ENCODE measurements at regions not wholly inside any gene's neighbourhood (a gene's known extent, or its start where the extent isn't known, plus 50 kb on each side); places are given as distances from the start of the nearest gene placed in this dataset.

- WGBS (ENCODE audit: insufficient coverage): 86% methylated on average over 9 of the region's 9 CpGs
- CTCF ChIA-PET: no interaction called here
- no peak overlapping the region for H2AFZ ChIP-seq (ENCODE audit: insufficient read depth, low read depth, low read length, poor library complexity, severe bottlenecking)
Observed at GRCh38 chr9:126031116-126031515, 283.9 kb downstream of the PBX3 start.

GRCh38 chr9:126032135-126032534 is 285.0 kb downstream of the PBX3 start:
- no peak for TF ChIP-seq EZH2 (IDR thresholded peaks at IDR 0.05; ENCODE audit: borderline replicate concordance, insufficient read depth, low read depth, low read length, poor library complexity, severe bottlenecking)
- TF ChIP-seq, protein P1, sequence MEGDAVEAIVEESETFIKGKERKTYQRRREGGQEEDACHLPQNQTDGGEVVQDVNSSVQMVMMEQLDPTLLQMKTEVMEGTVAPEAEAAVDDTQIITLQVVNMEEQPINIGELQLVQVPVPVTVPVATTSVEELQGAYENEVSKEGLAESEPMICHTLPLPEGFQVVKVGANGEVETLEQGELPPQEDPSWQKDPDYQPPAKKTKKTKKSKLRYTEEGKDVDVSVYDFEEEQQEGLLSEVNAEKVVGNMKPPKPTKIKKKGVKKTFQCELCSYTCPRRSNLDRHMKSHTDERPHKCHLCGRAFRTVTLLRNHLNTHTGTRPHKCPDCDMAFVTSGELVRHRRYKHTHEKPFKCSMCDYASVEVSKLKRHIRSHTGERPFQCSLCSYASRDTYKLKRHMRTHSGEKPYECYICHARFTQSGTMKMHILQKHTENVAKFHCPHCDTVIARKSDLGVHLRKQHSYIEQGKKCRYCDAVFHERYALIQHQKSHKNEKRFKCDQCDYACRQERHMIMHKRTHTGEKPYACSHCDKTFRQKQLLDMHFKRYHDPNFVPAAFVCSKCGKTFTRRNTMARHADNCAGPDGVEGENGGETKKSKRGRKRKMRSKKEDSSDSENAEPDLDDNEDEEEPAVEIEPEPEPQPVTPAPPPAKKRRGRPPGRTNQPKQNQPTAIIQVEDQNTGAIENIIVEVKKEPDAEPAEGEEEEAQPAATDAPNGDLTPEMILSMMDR (IDR thresholded peaks at IDR 0.05): no peak
- H3K9me3 Mint-ChIP-seq (ENCODE audit: insufficient read depth): no peaks in the 10 kb centered on the region
- peaks cover 26% of the 10 kb centered on the region for H3K27me3 Mint-ChIP-seq
- Histone ChIP-seq H3K36me3 (replicated peaks in 1 of 2; ENCODE audit: control extremely low read depth in 1 of 2, control insufficient read depth in 1 of 2, extremely low read depth in 1 of 2, insufficient read depth in 2 of 2, low read length in 1 of 2) (no peaks in the 10 kb centered on the region), H2AFZ (ENCODE audit: insufficient read depth, low read depth, low read length, poor library complexity, severe bottlenecking) (no peak overlapping the region), H3K27me3 (replicated peaks in 1 of 4; ENCODE audit: control extremely low read depth in 1 of 4, control insufficient read depth in 3 of 4, insufficient read depth in 4 of 4, low read length in 3 of 4) (peaks cover 0 to 3% (median 0%) of the 10 kb centered on the region in 4 experiments), H3K4me2 (replicated peaks; ENCODE audit: low read depth, low read length, poor library complexity, severe bottlenecking) (no peak overlapping the region), H3K9me3 (ENCODE audit: control extremely low read depth in 1 of 3, control insufficient read depth in 2 of 3, insufficient read depth in 1 of 3, low read length in 2 of 3) (no peaks in the 10 kb centered on the region), H3K79me2 (ENCODE audit: control insufficient read depth, insufficient read depth, low read length) (no peaks in the 10 kb centered on the region), H4K20me1 (ENCODE audit: control insufficient read depth, insufficient read depth, low read length, poor library complexity, severe bottlenecking) (no peaks in the 10 kb centered on the region), H3K4me1 (ENCODE audit: control insufficient read depth in 2 of 2, insufficient read depth in 2 of 2, low read length in 2 of 2) (no peaks in the 10 kb centered on the region), H3K4me3 (ENCODE audit: control extremely low read depth in 1 of 5, extremely low read depth in 1 of 5, insufficient read depth in 1 of 5, low read depth in 2 of 5, low read length in 4 of 5) (no peak overlapping the region), H3K9ac (ENCODE audit: low read length) (no peak overlapping the region), H3K27ac (ENCODE audit: low read length in 2 of 2) (no peak overlapping the region)
- POLR2A ChIA-PET: no interaction called here
- intact Hi-C loops (cut with micrococcal nuclease): no loop called here
- H3K4me3 Mint-ChIP-seq: no peak overlapping the region
- no peak for ATAC-seq (ENCODE audit: low read depth)
- H3K27ac Mint-ChIP-seq: no peak overlapping the region
- CTCF ChIA-PET: no interaction called here
- DNase-seq: no peak
- no peaks in the 10 kb centered on the region for H3K4me1 Mint-ChIP-seq
- WGBS (ENCODE audit: insufficient coverage): 100% methylated on average over 1 of the region's 8 CpGs

More at GRCh38 chr9:126031116-126031515, 283.9 kb downstream of the PBX3 start:
- H3K27me3 ChIP-seq (replicated peaks in 1 of 4; ENCODE audit: control extremely low read depth in 1 of 4, control insufficient read depth in 3 of 4, insufficient read depth in 4 of 4, low read length in 3 of 4): peaks cover 0 to 3% (median 0%) of the 10 kb centered on the region in 4 experiments
- H3K9me3 Mint-ChIP-seq (ENCODE audit: insufficient read depth): no peaks in the 10 kb centered on the region
- no peak overlapping the region for H3K27ac Mint-ChIP-seq
- no peak overlapping the region for H3K27ac ChIP-seq (ENCODE audit: low read length in 2 of 2)
- peaks cover 24% of the 10 kb centered on the region for H3K27me3 Mint-ChIP-seq
- no peaks in the 10 kb centered on the region for H3K79me2 ChIP-seq (ENCODE audit: control insufficient read depth, insufficient read depth, low read length)
- TF ChIP-seq EZH2 (IDR thresholded peaks at IDR 0.05; ENCODE audit: borderline replicate concordance, insufficient read depth, low read depth, low read length, poor library complexity, severe bottlenecking): no peak
- TF ChIP-seq, protein P1 (IDR thresholded peaks at IDR 0.05): no peak
- no peaks in the 10 kb centered on the region for H3K36me3 ChIP-seq (replicated peaks in 1 of 2; ENCODE audit: control extremely low read depth in 1 of 2, control insufficient read depth in 1 of 2, extremely low read depth in 1 of 2, insufficient read depth in 2 of 2, low read length in 1 of 2)
- H3K9ac ChIP-seq (ENCODE audit: low read length): no peak overlapping the region
- H4K20me1 ChIP-seq (ENCODE audit: control insufficient read depth, insufficient read depth, low read length, poor library complexity, severe bottlenecking): no peaks in the 10 kb centered on the region
- POLR2A ChIA-PET: no interaction called here
- H3K4me2 ChIP-seq (replicated peaks; ENCODE audit: low read depth, low read length, poor library complexity, severe bottlenecking): no peak overlapping the region
- intact Hi-C loops (cut with micrococcal nuclease): no loop called here
- DNase-seq: no peak
- no peak overlapping the region for H3K4me3 Mint-ChIP-seq
- H3K9me3 ChIP-seq (ENCODE audit: control extremely low read depth in 1 of 3, control insufficient read depth in 2 of 3, insufficient read depth in 1 of 3, low read length in 2 of 3): no peaks in the 10 kb centered on the region
- no peaks in the 10 kb centered on the region for H3K4me1 Mint-ChIP-seq
- H3K4me1 ChIP-seq (ENCODE audit: control insufficient read depth in 2 of 2, insufficient read depth in 2 of 2, low read length in 2 of 2): no peaks in the 10 kb centered on the region
- ATAC-seq (ENCODE audit: low read depth): no peak
- H3K4me3 ChIP-seq (ENCODE audit: control extremely low read depth in 1 of 5, extremely low read depth in 1 of 5, insufficient read depth in 1 of 5, low read depth in 2 of 5, low read length in 4 of 5): no peak overlapping the region
